MM.1S (cell line): ENCODE measurements at regions not wholly inside any gene's neighbourhood (a gene's known extent, or its start where the extent isn't known, plus 50 kb on each side); places are given as distances from the start of the nearest gene placed in this dataset.

Source experiments
- DNase-seq: peaks from one replicate; pipeline ENCODE4 v3.0.0-alpha.2; 2015
- H2AFZ ChIP-seq: fragments of 300-600 bp; sonication (generic); 2 replicates; pipeline ENCODE4 v1.6.0; 2016; ENCODE audit warnings: antibody characterized with exemption, low read length
- H3F3A ChIP-seq: fragments of 300-600 bp; sonication (generic); 2 replicates; pipeline ENCODE4 v1.6.1; 2016; ENCODE audit warnings: mild to moderate bottlenecking, antibody characterized with exemption, low read length, moderate library complexity, mixed read lengths; ENCODE audit not compliant: insufficient read depth
- H3K27ac ChIP-seq: fragments of 300-600 bp; sonication (generic); 2 replicates; pipeline ENCODE4 v1.5.1; 2016; ENCODE audit warnings: mild to moderate bottlenecking, low read length
- H3K27me3 ChIP-seq: fragments of 300-600 bp; sonication (generic); replicated peaks from 2 replicates; pipeline ENCODE4 v1.6.0; 2016; ENCODE audit warnings: low read length; ENCODE audit not compliant: insufficient read depth
- H3K36me3 ChIP-seq: fragments of 300-600 bp; sonication (generic); replicated peaks from 2 replicates; pipeline ENCODE4 v1.6.1; 2016; ENCODE audit warnings: mild to moderate bottlenecking, low read length, mixed read lengths; ENCODE audit not compliant: insufficient read depth
- H3K4me1 ChIP-seq: fragments of 300-600 bp; sonication (generic); 2 replicates; pipeline ENCODE4 v1.6.1; 2016; ENCODE audit warnings: low read length, mixed read lengths
- H3K4me2 ChIP-seq: fragments of 300-600 bp; sonication (generic); 2 replicates; pipeline ENCODE4 v1.6.0; 2016; ENCODE audit warnings: low read depth, low read length
- H3K4me3 ChIP-seq: fragments of 300-600 bp; sonication (generic); 2 replicates; pipeline ENCODE4 v1.5.1; 2016; ENCODE audit warnings: low read length, mixed read lengths
- H3K79me2 ChIP-seq: fragments of 300-600 bp; sonication (generic); 2 replicates; pipeline ENCODE4 v1.6.1; 2016; ENCODE audit warnings: mixed run types, low read length, mixed read lengths
- H3K9ac ChIP-seq: fragments of 300-600 bp; sonication (generic); 2 replicates; pipeline ENCODE4 v1.6.1; 2016; ENCODE audit warnings: low read length, mixed read lengths
- H3K9me2 ChIP-seq: fragments of 300-600 bp; sonication (generic); replicated peaks from 2 replicates; pipeline ENCODE4 v1.6.1; 2016; ENCODE audit warnings: mild to moderate bottlenecking, low read length, mixed read lengths; ENCODE audit not compliant: insufficient read depth
- H3K9me3 ChIP-seq: fragments of 300-600 bp; sonication (generic); replicated peaks from 2 replicates; pipeline ENCODE4 v1.6.1; 2016; ENCODE audit warnings: mild to moderate bottlenecking, low read length, mixed read lengths; ENCODE audit not compliant: insufficient read depth
- H4K20me1 ChIP-seq: fragments of 300-600 bp; sonication (generic); 2 replicates; pipeline ENCODE4 v1.6.1; 2016; ENCODE audit warnings: mild to moderate bottlenecking, low read length, moderate library complexity, mixed read lengths; ENCODE audit not compliant: insufficient read depth
- EZH2 ChIP-seq: fragments of 300-600 bp; sonication (generic); optimal IDR thresholded peaks from 2 replicates; pipeline ENCODE3; 2017; ENCODE audit warnings: low read depth, mild to moderate bottlenecking, antibody characterized with exemption, low read length, mixed read lengths
- EZH2phosphoT487 ChIP-seq: fragments of 300-600 bp; sonication (generic); IDR thresholded peaks from 2 replicates; pipeline ENCODE4 v1.6.1; 2018; ENCODE audit warnings: antibody characterized with exemption, low read length
- TF ChIP-seq, protein P1 (sequence below): fragments of 300-600 bp; sonication (generic); IDR thresholded peaks from 2 replicates; pipeline ENCODE4 v1.5.1; 2016; ENCODE audit warnings: antibody characterized with exemption, low read length, mixed read lengths

DNA sequence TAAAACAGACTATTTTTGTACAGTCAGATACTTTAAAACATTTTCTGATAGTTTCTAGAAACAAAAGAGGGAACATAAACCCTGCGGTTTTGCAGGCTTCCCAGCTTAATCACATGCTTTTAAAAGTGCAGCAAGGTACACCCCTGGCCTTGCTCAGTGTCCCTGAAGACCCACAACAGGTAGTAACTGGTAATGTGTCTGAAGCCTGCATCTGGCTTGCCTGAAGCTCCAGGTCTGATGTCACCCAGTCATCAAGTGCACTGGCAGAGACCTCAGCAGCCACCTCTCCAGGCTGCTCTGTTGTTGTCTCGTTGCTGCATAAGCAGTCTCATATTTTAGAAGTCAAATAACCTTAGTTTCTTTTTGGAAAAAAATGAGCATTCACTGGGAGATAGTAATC is 376.1 kb upstream of the MTPN start:
- peak overlapping the region; percentile 17; the same call in 1 of the 2 replicates for H3K4me3 ChIP-seq
- H4K20me1 ChIP-seq = no peaks in the 10 kb centered on the region
- H3K9me2 ChIP-seq = no peaks in the 10 kb centered on the region
- peak overlapping the region; percentile 33 for H3K9ac ChIP-seq
- H3K36me3 ChIP-seq = no peaks in the 10 kb centered on the region
- H3K79me2 ChIP-seq = no peaks in the 10 kb centered on the region
- peaks cover 69% of the 10 kb centered on the region for H3K4me1 ChIP-seq
- no peaks in the 10 kb centered on the region for H3K27me3 ChIP-seq
- TF ChIP-seq EZH2phosphoT487 (no peak), EZH2 (no peak)
- TF ChIP-seq, protein P1, sequence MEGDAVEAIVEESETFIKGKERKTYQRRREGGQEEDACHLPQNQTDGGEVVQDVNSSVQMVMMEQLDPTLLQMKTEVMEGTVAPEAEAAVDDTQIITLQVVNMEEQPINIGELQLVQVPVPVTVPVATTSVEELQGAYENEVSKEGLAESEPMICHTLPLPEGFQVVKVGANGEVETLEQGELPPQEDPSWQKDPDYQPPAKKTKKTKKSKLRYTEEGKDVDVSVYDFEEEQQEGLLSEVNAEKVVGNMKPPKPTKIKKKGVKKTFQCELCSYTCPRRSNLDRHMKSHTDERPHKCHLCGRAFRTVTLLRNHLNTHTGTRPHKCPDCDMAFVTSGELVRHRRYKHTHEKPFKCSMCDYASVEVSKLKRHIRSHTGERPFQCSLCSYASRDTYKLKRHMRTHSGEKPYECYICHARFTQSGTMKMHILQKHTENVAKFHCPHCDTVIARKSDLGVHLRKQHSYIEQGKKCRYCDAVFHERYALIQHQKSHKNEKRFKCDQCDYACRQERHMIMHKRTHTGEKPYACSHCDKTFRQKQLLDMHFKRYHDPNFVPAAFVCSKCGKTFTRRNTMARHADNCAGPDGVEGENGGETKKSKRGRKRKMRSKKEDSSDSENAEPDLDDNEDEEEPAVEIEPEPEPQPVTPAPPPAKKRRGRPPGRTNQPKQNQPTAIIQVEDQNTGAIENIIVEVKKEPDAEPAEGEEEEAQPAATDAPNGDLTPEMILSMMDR = no peak
- H3K4me2 ChIP-seq = peak overlapping the region; percentile 76
- peak overlapping the region; percentile 18; the same call in 1 of the 2 replicates for H2AFZ ChIP-seq
- peak; percentile 96 for DNase-seq
- peak overlapping the region; percentile 79 for H3K27ac ChIP-seq
- H3K9me3 ChIP-seq = no peaks in the 10 kb centered on the region
- peaks cover 29% of the 10 kb centered on the region for H3F3A ChIP-seq

DNA sequence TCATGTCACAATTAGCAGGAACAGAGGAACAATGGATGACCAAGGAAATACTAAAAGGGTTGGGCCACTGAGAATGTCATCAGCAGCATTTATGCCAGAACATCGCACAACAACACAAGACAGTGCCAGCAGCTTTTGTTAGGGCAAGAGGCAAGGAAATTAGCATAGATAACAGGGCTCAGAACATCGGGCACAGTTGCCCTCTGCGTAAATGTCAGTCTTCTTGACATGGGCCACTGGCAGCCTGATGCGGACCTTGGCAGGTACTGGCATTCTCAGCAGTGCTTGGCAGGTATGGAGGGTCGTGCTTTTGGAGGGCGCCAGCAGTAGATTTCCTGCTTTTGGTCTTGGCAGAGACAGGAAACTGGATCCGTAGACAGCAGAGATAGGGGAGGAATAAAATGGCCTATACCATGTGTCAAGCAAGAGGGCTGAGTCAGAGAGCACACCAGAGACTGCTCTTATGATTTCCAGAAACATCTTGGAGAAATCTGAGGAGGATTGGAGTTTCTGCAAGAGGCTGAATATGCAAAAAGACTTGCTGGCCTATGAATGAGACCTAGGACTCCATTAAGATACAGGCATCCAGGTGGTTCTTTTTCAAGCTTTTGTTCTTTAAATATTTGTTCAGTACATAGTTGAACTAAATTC is 371.5 kb upstream of the MTPN start:
- no peaks in the 10 kb centered on the region for H3K79me2 ChIP-seq
- H3K9me2 ChIP-seq = no peaks in the 10 kb centered on the region
- H3K9me3 ChIP-seq = no peaks in the 10 kb centered on the region
- no peak overlapping the region for H3K4me3 ChIP-seq
- H4K20me1 ChIP-seq = no peaks in the 10 kb centered on the region
- no peak overlapping the region for H3K27ac ChIP-seq
- no peak for TF ChIP-seq EZH2
- TF ChIP-seq, protein P1 = no peak
- TF ChIP-seq EZH2phosphoT487 = no peak
- H3K4me1 ChIP-seq = peaks cover 35% of the 10 kb centered on the region
- no peak overlapping the region for H3K9ac ChIP-seq
- H2AFZ ChIP-seq = no peak overlapping the region
- H3F3A ChIP-seq = peaks cover 17% of the 10 kb centered on the region
- no peaks in the 10 kb centered on the region for H3K36me3 ChIP-seq
- DNase-seq = no peak
- no peak overlapping the region for H3K4me2 ChIP-seq
- H3K27me3 ChIP-seq = no peaks in the 10 kb centered on the region

DNA sequence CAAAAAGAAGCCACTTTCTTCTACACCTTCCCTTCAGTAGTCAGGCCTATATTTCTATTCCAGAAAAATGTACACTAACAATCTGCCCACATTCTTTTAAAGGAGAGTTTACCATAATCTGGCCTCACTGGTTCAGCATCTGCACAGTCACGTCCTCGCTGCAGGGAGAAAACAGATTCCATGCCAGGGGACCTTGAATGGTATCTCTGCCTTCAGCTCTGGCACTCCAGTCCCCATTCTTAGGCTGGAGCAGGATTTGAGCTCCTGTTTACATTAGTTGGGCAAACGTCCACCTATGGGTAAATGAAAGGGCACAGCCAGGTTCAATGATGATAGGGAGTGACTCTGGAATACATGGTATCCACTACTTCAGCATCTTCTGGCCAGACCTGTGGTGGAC is 371.0 kb upstream of the MTPN start:
- Histone ChIP-seq H3F3A (peaks cover 12% of the 10 kb centered on the region), H3K9ac (no peak overlapping the region), H3K79me2 (no peaks in the 10 kb centered on the region), H4K20me1 (no peaks in the 10 kb centered on the region), H2AFZ (no peak overlapping the region), H3K9me2 (no peaks in the 10 kb centered on the region), H3K4me1 (peaks cover 33% of the 10 kb centered on the region), H3K36me3 (no peaks in the 10 kb centered on the region), H3K4me2 (no peak overlapping the region), H3K4me3 (no peak overlapping the region), H3K27ac (no peak overlapping the region), H3K9me3 (no peaks in the 10 kb centered on the region), H3K27me3 (no peaks in the 10 kb centered on the region)
- TF ChIP-seq EZH2phosphoT487 = no peak
- DNase-seq = no peak

DNA sequence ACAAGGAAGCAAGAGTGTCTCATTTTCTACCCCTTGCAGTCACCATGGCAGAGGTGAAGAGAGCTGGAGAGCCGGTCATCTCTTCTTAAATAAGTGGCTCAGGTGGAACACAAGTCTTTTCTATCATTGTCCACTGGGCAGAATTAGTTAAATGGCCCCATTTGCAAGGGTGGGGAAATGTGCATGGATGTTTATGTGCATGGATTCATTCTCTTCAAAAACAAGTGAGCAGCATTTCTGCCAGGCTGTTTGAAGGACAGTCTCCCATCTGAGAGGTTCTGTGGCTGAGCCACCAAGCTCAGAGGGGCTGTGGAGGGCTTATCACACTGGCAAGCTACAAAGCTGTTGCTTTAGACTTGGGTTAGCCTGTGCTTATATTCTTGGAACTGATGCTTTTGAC is 370.3 kb upstream of the MTPN start:
- H3K36me3 ChIP-seq = no peaks in the 10 kb centered on the region
- no peak for DNase-seq
- no peak overlapping the region for H3K4me3 ChIP-seq
- H2AFZ ChIP-seq = no peak overlapping the region
- no peaks in the 10 kb centered on the region for H3K27me3 ChIP-seq
- H3K79me2 ChIP-seq = no peaks in the 10 kb centered on the region
- H3K4me2 ChIP-seq = no peak overlapping the region
- H4K20me1 ChIP-seq = no peaks in the 10 kb centered on the region
- no peaks in the 10 kb centered on the region for H3K9me3 ChIP-seq
- peaks cover 5% of the 10 kb centered on the region for H3F3A ChIP-seq
- TF ChIP-seq EZH2 (no peak), EZH2phosphoT487 (no peak)
- TF ChIP-seq, protein P1 = no peak
- H3K9me2 ChIP-seq = no peaks in the 10 kb centered on the region
- H3K4me1 ChIP-seq = peaks cover 28% of the 10 kb centered on the region
- H3K27ac ChIP-seq = no peak overlapping the region
- no peak overlapping the region for H3K9ac ChIP-seq
